ENCODE measurements at regions not wholly inside any gene's neighbourhood (a gene's known extent, or its start where the extent isn't known, plus 50 kb on each side); places are given as distances from the start of the nearest gene placed in this dataset.

DNA sequence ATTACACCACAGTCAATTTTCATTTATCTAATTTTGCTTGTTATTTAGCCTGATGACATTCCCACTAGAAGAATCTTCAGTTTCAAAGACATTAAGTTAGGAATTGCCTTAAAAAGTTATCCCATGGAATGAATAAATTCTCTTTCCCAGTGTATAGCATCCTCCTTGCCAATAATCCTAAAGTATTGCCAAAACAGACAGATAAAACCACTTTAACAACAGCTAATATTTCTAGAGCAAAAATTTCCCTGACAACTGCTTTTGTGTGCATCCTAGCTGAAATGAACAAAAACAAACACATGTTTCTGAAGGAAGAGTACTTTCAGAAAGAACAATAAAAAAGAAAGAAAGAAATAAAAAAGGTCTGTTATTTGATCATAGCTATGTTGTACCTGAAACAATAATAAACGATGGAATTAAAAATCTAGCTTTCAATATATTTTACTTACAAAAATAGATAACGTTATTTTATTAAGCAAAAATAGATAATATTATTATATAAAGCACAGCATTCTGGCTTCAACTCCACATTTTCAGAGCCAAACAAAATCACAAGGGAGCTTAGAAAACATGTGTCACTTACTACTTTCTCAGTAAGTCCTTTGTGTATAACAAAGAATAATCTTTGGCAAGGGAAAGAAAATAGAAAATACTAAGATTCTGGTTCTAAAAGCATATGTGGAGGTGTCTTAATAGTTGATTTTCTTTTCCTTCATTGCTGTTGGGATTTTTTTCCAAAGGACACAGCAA lies 939.0 kb upstream of the CRIM1 start:
- DNase-seq: no peak

DNA sequence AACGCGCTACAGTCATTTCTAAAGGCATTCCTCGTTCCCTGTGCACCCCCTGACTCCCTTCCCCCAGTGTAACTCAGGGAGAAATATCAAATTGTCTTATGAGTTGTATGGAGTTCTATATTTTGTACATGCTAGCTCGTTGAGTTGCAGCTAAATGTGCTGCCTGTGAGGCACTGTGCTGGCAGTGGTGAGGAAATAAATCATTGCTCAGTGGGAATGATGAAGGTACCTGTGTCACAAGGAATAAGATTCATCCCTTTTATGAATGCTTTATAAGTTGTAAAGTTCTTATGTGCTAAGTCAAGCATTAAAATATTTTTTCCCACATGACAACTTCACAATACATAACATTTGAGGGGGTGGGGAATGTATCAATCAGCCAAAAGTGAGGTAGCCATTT lies 939.6 kb upstream of the CRIM1 start:
- no peak for DNase-seq

DNA sequence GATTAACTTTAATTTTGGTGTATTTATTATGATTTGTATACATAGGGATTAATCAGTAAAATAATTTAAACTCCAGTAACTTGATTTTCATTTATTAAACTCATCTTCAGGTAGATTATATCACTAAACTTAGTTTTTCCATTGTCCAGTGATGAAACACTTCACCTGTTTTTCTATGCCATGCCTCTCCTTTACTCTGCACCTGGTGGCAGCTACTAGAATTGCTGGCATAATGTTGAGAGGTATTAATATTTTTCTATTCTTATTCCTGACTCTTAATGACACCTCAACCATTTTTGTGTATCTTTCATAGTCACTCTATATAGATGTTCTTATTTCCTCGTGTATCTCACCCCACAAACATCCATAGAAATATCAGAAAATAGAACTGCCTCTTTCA lies 940.3 kb upstream of the CRIM1 start:
- no peak for DNase-seq

DNA sequence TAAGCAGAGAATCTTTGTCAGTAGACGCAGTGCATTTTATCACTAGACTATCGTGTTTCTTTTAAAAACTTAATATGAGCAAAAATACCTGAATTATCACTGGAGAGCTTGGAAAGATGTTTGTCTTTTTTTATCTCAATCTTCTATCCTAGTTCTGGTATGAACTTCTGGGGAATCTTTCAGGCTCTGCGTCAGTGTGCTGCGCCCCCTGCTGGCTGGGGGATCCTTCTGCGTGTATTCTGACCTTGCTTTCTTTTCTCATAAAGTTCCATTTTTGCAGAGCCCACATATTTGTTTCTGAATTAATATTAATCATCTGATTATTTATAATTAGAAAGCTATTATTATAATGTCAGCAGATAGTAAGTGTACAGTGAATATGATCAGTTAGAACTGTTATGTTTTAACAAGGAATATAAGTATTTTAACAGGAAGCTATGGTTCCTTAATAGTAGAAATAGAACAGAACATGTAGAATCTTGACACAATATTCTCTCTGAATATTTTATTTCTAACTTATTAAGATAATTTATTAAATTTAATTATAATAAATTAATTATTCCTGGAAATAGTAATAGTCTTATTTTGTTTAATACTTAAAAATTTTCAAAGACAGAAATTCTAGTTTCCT lies 945.0 kb upstream of the CRIM1 start:
- no peak for DNase-seq

DNA sequence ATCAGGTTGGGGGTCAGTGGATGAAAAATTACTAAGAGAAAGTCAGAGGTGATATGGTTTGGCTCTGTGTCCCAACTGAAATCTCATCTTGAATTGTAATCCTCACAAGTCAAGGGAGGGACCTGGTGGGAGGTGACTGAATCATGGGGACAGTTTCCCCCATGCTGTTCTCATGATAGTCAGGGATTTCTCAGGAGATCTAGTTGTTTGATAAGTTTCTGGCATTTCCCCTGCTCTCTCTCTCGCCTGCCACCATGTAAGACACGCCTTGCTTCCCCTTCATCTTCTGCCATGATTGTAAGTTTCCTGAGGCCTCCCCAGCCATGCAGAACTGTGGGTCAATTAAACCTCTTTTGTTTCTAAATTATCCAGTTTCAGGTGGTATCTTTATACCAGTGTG lies 945.8 kb upstream of the CRIM1 start:
- no peak for DNase-seq

DNA sequence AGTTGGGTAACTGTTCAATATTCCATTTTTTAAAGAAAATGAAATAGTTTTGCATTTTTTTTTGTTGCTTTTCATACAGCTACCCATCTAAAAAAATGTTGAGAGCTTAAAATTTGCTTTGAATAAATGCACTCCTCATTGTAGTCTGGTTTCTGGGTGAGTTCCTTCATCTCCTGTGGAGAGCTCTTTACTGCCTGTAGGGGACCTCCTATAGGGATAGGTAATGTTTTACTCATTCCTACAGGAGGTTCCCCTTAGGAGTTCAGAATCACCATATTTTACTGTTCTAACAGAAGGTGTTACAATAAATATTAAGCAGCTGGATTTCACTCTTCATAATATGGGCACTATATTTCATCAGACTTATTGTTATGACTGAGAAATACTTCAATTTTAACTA lies 947.3 kb upstream of the CRIM1 start:
- DNase-seq: no peak

DNA sequence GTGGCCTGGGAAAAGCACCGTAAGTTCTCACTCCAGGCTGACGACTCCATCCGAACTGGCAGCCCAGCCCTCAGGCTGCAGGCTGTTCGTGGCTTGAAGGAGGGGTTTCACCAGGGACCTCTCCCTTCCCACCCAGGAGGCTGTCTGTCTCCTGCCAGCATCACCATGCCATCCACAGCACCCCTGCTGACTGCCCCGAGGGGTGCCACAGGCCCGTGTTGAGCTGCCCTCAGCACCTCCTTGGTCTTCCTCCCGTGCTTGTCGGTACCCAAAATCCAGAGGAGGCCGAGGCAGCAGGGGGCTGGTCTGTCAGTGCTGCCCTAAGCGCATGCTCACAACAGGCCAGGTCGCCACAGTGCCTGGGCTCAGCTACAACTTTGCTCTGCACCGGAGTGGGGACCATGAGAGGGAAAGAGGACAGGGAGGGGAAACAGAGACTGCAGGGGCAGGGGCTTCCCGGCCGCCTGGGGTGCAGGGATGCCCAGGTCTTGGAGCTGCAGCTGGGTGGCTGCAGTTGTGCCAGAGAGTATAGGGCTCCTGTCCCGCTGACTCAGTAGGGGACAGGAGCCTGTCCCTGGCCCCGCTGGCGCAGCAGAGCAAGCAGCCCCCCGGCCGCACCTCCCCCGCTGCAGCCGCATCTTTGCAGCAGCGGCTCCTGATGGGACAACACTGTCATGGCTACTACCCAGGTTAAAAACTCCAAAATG lies 963.7 kb upstream of the CRIM1 start:
- no peak for DNase-seq

DNA sequence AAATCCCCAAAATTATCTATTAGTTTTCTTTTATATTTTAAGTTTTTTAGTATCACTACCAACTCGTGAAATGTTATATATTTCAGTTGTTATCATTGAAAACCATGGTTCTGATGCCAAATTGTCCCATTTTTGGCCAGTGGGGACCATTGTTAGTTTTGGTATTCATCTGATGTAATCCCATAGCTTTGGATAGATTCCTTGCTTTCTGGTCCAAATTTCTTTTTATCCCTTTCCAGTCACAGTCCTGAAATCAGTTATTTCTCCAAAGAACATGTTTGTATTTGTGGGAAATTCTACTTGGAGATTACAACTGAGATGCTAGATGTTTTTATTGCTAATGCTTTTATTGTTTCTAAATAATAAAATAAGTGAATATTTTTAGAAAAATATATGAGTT lies 976.8 kb upstream of the CRIM1 start:
- DNase-seq: no peak

DNA sequence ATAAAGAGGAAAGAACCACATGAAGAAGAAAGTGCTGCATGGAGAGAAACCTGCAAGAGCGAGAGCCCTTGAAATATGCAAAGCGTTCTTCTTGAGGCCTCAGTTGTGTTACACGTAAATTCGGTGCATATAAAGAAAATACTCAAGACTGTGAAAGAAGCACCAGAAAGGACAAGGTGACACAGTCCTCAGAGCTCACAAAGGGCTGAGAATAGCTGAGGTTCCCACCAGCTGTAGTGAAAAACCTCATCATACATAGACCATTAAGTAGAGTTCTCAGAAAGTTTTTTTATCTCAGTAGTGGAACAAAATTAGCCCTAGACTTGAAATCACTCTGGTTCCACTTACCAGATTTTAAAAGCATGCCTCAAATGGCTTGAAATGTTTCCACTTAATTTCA lies 980.7 kb upstream of the CRIM1 start:
- DNase-seq: no peak

DNA sequence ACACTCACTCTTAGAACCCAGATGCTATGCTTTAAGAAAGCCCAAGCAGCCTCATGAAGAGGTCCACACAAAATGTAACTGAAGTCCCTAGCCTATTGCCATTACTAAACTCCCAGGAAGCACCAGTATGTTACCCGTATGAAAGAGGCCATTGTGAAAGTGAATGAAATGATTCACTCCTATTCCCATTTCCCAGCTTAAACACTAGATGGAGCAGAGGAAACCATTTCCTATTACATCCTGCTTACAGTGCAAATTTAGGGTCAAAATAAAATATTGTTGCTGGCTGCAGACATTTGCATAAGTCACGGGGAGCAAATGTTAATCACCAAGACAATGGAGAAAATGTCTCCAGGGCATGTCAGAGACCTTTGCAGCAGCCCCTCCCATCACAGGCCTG lies 989.7 kb upstream of the CRIM1 start:
- no peak for DNase-seq

DNA sequence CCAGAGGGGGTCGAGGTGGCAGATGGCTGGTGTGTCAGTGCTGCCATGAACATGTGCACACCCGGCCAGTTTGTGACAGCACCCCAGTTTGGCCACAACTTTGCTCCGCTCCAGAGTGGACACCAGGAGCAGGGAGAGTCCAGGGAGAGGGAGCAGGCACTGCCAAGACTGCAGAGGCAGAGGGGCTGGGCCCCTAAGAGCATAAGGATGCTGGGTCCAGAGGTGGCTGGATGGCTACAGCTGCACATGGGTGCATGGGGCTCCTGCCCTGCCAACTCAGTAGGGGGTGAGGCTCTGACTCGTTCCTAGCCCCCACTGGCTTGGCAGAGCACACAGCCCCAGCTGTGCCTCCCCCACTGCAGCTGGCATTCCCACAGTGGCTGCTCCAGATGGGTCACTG lies 999.2 kb upstream of the CRIM1 start:
- DNase-seq: no peak

DNA sequence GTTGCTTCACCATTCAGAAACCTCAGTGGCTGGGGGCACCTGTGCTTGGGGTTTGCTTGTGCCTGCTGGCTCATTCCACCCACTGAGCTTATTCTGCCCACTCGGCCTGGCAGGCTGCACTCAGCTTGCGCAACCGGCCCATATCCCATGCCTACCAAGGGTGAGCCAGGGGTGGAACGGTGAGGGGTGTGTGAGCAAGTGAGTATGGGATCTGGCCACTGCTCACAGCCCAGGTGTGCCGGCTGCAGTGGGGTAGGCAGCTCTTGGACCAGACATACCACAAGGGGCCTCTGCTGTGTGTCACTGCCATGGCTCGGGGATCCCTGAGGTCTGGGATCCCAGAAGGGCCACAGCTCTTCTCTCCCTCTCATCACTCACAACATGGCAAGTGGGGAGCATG lies 1000.5 kb upstream of the CRIM1 start:
- DNase-seq: no peak

DNA sequence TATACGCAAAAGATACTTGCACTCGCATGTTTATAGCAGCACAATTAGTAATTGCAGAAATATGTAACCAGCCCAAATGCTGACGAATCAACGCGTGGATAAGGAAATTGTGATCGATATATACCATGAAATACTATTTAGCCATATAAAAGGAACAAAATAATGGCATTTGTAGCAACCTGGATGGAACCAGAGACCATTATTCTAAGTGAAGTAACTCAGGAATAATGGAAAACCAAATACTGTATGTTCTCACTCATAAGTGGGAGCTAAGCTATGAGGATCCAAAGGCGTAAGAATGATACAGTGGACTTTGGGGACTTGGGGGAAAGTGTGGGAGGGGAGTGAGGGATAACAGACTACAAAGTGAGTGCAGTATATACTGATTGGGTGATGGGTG lies 1008.0 kb upstream of the CRIM1 start:
- DNase-seq: peak; percentile 3

DNA sequence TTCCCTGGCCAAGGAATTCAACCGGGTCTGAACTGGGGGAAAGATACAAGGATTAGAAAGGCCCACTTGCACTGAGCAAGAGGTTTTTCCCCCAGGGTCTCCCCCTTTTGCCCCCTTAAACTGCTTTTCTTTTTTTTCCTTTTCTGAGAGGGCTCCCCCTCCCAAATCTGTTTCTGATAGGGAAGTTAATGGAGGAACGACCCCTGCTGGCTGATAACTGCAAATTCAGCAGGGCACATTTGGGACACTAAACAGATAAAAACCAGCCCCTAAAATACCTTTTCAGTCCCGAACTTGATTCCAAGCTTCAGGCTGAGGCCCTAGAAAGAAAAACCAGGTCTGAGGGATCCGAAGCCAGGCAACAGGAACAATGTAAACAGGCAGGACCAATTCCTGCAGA lies 1012.4 kb upstream of the CRIM1 start:
- DNase-seq: no peak

DNA sequence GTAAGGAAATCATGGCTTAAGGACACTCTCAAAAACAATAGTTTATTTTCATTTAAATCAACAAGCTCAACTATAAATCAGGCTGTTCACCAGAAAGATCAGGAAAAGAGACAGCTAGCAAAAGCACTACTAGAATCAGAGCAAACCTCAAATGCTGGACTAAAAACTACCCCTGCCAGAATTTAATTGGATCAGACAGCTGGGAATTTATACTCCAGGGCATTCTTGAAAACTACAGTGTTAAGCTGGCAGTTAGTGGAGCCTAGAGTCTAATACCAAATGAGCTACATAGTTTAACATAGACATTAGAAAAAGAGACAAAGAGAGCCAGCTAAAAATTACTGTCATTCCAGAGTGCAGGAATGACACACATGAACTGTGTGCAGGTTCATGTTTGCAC lies 1016.4 kb upstream of the CRIM1 start:
- no peak for DNase-seq

DNA sequence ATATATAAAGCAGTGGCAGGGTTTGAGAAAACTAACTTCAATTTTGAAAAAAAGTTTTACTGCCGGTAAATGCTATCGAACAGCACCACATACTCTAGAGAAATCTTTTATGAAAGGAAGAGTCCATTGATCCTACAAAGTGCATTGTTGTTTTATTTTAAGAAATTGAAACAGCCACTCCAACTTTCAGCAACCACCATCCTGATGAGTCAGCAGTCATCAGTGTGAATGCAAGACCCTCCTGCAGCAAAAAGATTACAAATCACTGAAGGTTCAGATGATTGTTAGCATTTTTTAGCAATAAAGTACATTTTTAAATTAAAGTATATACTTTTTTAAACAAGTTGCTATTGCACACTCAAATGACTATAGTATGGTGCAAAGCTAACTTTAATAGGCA lies 1017.7 kb upstream of the CRIM1 start:
- no peak for DNase-seq

DNA sequence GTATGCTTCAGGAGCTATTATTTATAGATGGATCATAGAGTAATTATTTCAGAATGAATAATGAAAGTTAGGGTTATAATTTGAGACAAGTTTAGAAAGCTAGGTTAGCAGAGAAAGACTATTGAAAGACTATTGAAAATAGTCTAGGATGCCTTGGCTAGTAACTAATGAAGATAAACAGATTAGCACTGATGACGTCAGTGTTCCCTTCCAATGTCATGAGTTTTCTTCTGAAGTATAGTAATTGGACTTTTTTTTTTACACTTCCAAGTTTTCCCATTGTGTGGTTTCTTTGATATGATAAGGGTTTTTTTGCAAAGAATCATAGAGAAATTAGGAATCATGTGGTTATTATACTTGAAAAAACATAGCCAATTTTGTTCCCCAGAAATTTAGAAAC lies 1041.5 kb upstream of the CRIM1 start:
- no peak for DNase-seq

DNA sequence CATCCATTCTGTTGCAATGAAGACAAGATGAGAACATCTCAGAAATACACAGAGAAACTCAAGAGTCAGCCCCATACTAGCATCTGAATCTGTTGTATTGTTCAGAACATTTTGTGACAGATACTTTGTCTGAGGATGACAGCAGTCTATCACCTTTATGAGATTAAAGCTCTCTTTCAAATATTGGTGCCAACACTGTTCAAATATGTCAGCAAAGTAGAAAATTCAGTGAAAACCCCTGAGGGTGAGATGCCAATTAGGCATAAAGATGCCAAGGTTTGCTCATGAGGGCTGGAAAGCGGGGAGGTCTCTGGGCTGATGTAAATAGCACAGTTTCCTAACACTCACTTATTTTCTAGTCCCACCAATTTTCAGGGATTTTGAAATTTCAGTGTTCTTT lies 1054.2 kb upstream of the CRIM1 start:
- no peak for DNase-seq

DNA sequence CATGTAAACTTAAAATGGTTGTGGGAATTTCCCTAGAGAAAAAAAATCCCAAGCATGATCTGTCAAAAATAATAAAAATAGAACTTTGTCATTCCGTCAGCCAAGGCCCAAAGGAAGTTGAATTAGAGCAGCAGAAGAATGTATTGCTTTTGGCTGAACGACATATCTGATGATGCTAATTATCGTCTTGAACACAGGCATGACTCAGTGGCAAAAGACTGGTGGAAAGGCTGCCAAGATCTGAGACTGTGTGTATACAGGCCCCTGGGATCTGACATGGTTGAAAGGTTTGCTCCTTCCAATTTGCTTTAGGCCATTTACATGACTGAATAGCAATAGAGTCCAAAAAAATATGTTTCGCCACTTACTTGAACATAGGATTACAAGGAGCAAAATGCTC lies 1057.1 kb upstream of the CRIM1 start:
- no peak for DNase-seq

DNA sequence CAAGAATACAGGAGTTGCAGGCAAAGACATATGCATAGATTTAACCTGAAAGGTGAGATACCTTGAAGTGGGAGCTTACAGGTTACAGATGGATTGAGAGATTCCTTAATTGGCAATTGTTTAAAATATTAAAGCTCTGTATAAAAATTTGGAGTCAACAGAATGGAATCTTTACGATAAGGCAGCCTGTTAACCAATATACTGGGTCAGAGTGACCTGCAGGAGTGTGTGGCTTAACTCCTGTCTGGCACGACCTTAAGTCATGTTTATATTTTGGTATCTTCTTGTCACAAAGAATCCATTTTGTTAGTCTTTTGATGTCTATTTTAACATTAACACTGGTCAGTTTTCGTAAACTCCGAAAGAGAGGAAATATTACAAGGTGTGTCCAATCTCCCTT lies 1058.2 kb upstream of the CRIM1 start:
- DNase-seq: no peak

DNA sequence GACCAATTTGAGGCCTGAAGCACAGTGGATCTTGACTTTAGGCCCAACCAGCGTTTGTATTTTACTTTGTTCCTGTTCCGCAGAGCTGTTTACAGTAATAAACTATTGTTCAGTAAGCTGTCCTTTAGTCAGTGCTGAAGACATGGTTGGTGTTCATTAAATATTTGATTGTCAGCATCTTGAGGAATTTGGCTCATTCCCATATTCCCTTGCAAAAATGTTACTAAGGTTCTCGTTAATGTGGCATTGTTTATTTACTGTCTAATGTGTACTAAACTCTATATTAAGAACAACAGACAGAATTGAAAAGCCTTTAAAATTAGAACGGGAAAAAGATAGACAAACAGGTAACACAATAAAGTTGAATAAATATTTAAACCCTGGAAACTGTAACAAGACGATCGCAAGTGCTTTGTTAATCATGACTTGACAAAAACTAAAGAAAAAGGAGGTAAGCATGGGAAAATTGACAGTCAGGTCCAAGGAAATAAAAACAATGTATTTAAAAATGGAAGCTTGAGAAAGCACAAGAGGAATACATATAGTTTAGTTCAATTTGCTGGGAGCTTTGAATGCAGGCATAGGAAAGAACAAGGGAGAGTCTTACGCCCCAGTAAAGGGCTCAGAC lies 1060.8 kb upstream of the CRIM1 start:
- DNase-seq: no peak

DNA sequence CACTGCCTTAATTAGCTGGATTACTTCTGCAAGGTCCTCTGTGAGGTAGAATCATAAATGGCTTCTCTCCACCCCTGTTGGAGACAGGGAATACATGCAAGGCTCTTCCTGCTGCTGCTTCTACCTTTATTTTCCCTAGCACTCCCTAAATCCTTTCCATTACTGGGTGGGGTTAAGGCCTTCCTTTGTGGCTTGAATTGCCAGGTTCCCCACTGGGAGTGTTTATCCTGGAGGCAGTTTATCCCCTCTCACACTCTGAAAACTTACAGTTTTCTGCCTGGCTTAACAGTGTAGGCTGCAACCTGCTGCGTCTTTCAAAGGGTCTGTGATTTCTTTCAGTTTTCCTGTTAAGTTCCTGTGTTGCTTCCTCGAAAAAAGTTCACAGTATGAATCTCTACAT lies 1062.3 kb upstream of the CRIM1 start:
- DNase-seq: no peak

DNA sequence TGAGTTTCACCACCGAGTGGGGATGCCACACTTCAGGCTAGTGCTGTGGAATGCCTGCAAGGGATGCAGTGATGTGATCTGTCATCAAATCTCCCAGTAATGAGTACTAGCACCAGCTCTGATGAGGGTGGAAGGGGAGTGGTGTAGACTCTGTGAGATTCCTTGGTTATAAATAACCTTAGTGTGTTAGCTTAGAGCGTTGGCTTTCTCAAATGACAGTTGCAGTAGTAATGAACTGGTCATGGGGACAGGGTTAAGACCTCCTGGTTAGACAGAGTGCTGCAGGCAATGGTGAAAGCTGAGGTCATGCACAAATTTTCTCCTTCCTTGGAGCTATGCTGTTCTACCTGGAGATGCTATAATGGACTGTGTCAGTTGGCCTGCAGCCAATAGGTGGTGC lies 1063.4 kb upstream of the CRIM1 start:
- no peak for DNase-seq

DNA sequence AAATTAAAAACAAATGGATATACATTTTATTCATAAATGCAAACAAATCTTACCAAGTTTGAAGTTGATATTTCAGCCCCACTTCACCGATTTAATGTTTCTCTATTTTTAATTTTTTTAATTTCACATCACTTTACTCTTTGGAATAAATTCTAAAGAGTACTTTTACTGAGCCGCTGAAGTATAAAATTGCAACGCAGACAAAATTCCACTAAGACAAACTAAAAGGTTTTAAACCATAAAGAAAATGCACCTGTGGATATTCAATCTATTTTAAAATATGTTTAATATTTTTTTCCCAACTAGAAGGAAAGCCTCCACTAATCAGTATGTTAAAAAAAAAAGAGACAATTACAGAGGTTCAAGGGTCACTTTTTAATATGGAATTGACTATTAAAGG lies 1073.9 kb upstream of the CRIM1 start:
- no peak for DNase-seq
